Bronchial epithelial cell (primary cell): ENCODE measurements at regions not wholly inside any gene's neighbourhood (a gene's known extent, or its start where the extent isn't known, plus 50 kb on each side); places are given as distances from the start of the nearest gene placed in this dataset.
A peak's percentile ranks its signal among the peaks of the same experiment; 100 is the strongest.

Source experiments
- DNase-seq: peaks from one replicate; pipeline ENCODE4 v3.0.0-alpha.2; 2010; ENCODE audit warnings: low read depth
- FAIRE-seq: peaks from 2 replicates; lab custom pipeline; 2011; peaks lifted over from hg19 to GRCh38; lab: Jason Lieb, UNC
- H3K27me3 ChIP-seq: 2 replicates; pipeline ENCODE4 v1.5.1; 2011; ENCODE audit warnings: low read length; ENCODE audit not compliant: control insufficient read depth, insufficient read depth
- H3K36me3 ChIP-seq: 2 replicates; pipeline ENCODE4 v1.5.1; 2011; ENCODE audit warnings: low read length; ENCODE audit not compliant: control insufficient read depth, insufficient read depth
- H3K4me3 ChIP-seq: 2 replicates; pipeline ENCODE4 v1.5.1; 2011; ENCODE audit warnings: mild to moderate bottlenecking, low read depth, low read length, control low read depth
- CTCF ChIP-seq: IDR thresholded peaks from 2 replicates; pipeline ENCODE4 v1.5.1; 2011; ENCODE audit warnings: mild to moderate bottlenecking, moderate library complexity, low read length, control low read depth, inconsistent platforms; ENCODE audit not compliant: insufficient read depth, severe bottlenecking

- H3K27me3 ChIP-seq: no peaks in the 10 kb centered on the region
- FAIRE-seq (no peak), DNase-seq (peak; percentile 36)
- H3K4me3 ChIP-seq: no peak overlapping the region
- no peaks in the 10 kb centered on the region for H3K36me3 ChIP-seq
- TF ChIP-seq CTCF: no peak
These were observed 454.6 kb upstream of the TRIB2 start for GRCh38 chr2:12261986-12262680.

- no peak for FAIRE-seq
- H3K4me3 ChIP-seq: no peak overlapping the region
- no peak for TF ChIP-seq CTCF
- no peaks in the 10 kb centered on the region for H3K27me3 ChIP-seq
- no peak for DNase-seq
- H3K36me3 ChIP-seq: no peaks in the 10 kb centered on the region
These were observed 453.9 kb upstream of the TRIB2 start for GRCh38 chr2:12262681-12263436.

- TF ChIP-seq CTCF: no peak
- H3K4me3 ChIP-seq: no peak overlapping the region
- no peaks in the 10 kb centered on the region for H3K36me3 ChIP-seq
- FAIRE-seq: no peak
- H3K27me3 ChIP-seq: no peaks in the 10 kb centered on the region
- no peak for DNase-seq
These were observed 453.0 kb upstream of the TRIB2 start for GRCh38 chr2:12263730-12264129.

- FAIRE-seq (no peak), DNase-seq (no peak)
- no peaks in the 10 kb centered on the region for H3K36me3 ChIP-seq
- no peak for TF ChIP-seq CTCF
- no peaks in the 10 kb centered on the region for H3K27me3 ChIP-seq
- H3K4me3 ChIP-seq: no peak overlapping the region
These were observed 452.6 kb upstream of the TRIB2 start for GRCh38 chr2:12264146-12264545.

GRCh38 chr2:12265646-12266045, 451.1 kb upstream of the TRIB2 start:
- TF ChIP-seq CTCF: no peak
- FAIRE-seq: no peak
- H3K36me3 ChIP-seq: no peaks in the 10 kb centered on the region
- H3K27me3 ChIP-seq: no peaks in the 10 kb centered on the region
- no peak for DNase-seq
- H3K4me3 ChIP-seq: no peak overlapping the region
